H1 (cell line): ENCODE measurements at regions not wholly inside any gene's neighbourhood (a gene's known extent, or its start where the extent isn't known, plus 50 kb on each side); places are given as distances from the start of the nearest gene placed in this dataset.

Source experiments
- CTCF ChIA-PET: fragments of 300-600 bp; sonication (Branson Sonifier 250); formaldehyde crosslinking; loops from one replicate; lab custom pipeline; 2021; ENCODE audit not compliant: partially characterized antibody; lab: Charles Lee
- POLR2A ChIA-PET: fragments of 300-600 bp; sonication (Branson Sonifier 250); formaldehyde crosslinking; loops from one replicate; lab custom pipeline; 2021; ENCODE audit warnings: inconsistent platforms; ENCODE audit not compliant: partially characterized antibody; lab: Charles Lee
- DNase-seq, 2 experiments: peaks; one replicate each; pipeline versions ENCODE4 v3.0.0 to v3.0.0-alpha.2; 2010 to 2022; ENCODE audit warnings: low spot score in 2 of 2, low read depth in 1 of 2, mixed read lengths in 1 of 2
- FAIRE-seq: peaks from 2 replicates; lab custom pipeline; 2011; peaks lifted over from hg19 to GRCh38; lab: Jason Lieb, UNC
- H2AFZ ChIP-seq: 2 replicates; pipeline ENCODE4 v1.8.1; 2012; ENCODE audit warnings: low read length, inconsistent platforms
- H2AK5ac ChIP-seq: 2 replicates; pipeline ENCODE4 v1.6.1; 2013; ENCODE audit warnings: low read depth, low read length
- H2BK120ac ChIP-seq: replicated peaks from 2 replicates; pipeline ENCODE3; 2013; ENCODE audit warnings: low read depth, low read length, inconsistent platforms
- H2BK12ac ChIP-seq: 2 replicates; pipeline ENCODE4 v1.6.1; 2013; ENCODE audit warnings: low read depth, low read length
- H2BK15ac ChIP-seq: 2 replicates; pipeline ENCODE4 v1.6.1; 2013; ENCODE audit warnings: low read length
- H2BK20ac ChIP-seq: 2 replicates; pipeline ENCODE4 v1.6.1; 2013; ENCODE audit warnings: low read length
- H2BK5ac ChIP-seq: 2 replicates; pipeline ENCODE4 v1.6.1; 2013; ENCODE audit warnings: low read depth, low read length
- H3K14ac ChIP-seq: 2 replicates; pipeline ENCODE4 v1.6.1; 2013; ENCODE audit warnings: inconsistent platforms; ENCODE audit not compliant: insufficient read length
- H3K18ac ChIP-seq: 2 replicates; pipeline ENCODE4 v1.6.1; 2013; ENCODE audit warnings: low read length; ENCODE audit errors: extremely low read depth
- H3K23ac ChIP-seq: 2 replicates; pipeline ENCODE4 v1.6.1; 2013; ENCODE audit warnings: inconsistent platforms; ENCODE audit not compliant: insufficient read length
- H3K23me2 ChIP-seq: 2 replicates; pipeline ENCODE4 v1.6.1; 2013; ENCODE audit warnings: low read depth, low read length
- H3K27ac ChIP-seq: 2 replicates; pipeline ENCODE4 v1.6.1; 2011; ENCODE audit warnings: low read depth, low read length, inconsistent platforms
- H3K27me3 ChIP-seq, 4 experiments: replicated peaks in 1 of 4; 1 replicate in 1 of 4; 2 replicates in 3 of 4; pipeline versions ENCODE4 v1.6.1 to v1.8.1; 2011 to 2013; ENCODE audit warnings: low read length in 3 of 4, mild to moderate bottlenecking in 3 of 4, inconsistent platforms in 2 of 4, mixed read lengths in 2 of 4, moderate library complexity in 1 of 4; ENCODE audit not compliant: control insufficient read depth in 3 of 4, insufficient read depth in 3 of 4; ENCODE audit errors: extremely low read depth in 1 of 4
- H3K36me3 ChIP-seq, 4 experiments: 2 replicates each; pipeline versions ENCODE4 v1.6.1 to v1.8.1; 2011 to 2013; ENCODE audit warnings: mild to moderate bottlenecking in 4 of 4, low read length in 3 of 4, moderate library complexity in 2 of 4, control low read depth in 1 of 4, inconsistent platforms in 1 of 4; ENCODE audit not compliant: insufficient read depth in 4 of 4, control insufficient read depth in 2 of 4
- H3K4ac ChIP-seq: replicated peaks from 2 replicates; pipeline ENCODE3; 2013; ENCODE audit warnings: low read length, low read depth, mixed read lengths, inconsistent platforms; ENCODE audit not compliant: insufficient read length
- H3K4me1 ChIP-seq, 4 experiments: replicated peaks in 1 of 4; 1 replicate in 1 of 4; 2 replicates in 3 of 4; pipeline versions ENCODE4 v1.6.1 to v1.8.1; 2011 to 2013; ENCODE audit warnings: low read length in 3 of 4, inconsistent platforms in 2 of 4, mixed read lengths in 1 of 4; ENCODE audit not compliant: insufficient read depth in 4 of 4, control insufficient read depth in 3 of 4
- H3K4me2 ChIP-seq, 2 experiments: 2 replicates each; pipeline versions ENCODE4 v1.6.1 to v1.8.1; 2011 to 2013; ENCODE audit warnings: low read depth in 2 of 2, low read length in 2 of 2, control low read depth in 1 of 2, inconsistent platforms in 1 of 2, mild to moderate bottlenecking in 1 of 2; ENCODE audit not compliant: insufficient read depth in 1 of 2
- H3K4me3 ChIP-seq, 4 experiments: fragments of 200-600, 300-600 bp in 1 of 4; sonication (generic), shearing (Covaris generic), sonication (Bioruptor Twin) in 1 of 4; 2 replicates each; pipeline versions ENCODE4 v1.5.1 to v1.8.1; 2011 to 2016; ENCODE audit warnings: low read length in 4 of 4, low read depth in 3 of 4, control low read depth in 2 of 4, inconsistent platforms in 2 of 4, mild to moderate bottlenecking in 2 of 4, mixed read lengths in 1 of 4, moderate library complexity in 1 of 4; ENCODE audit not compliant: insufficient read depth in 2 of 4; ENCODE audit errors: extremely low read depth in 1 of 4
- H3K56ac ChIP-seq: replicated peaks from 2 replicates; pipeline ENCODE3; 2013; ENCODE audit warnings: low read depth, mild to moderate bottlenecking, mixed read lengths, low read length, inconsistent platforms; ENCODE audit not compliant: insufficient read length
- H3K79me1 ChIP-seq: 2 replicates; pipeline ENCODE4 v1.6.1; 2013; ENCODE audit warnings: low read depth, low read length, control low read depth
- H3K79me2 ChIP-seq, 2 experiments: 2 replicates each; pipeline versions ENCODE4 v1.6.1 to v1.8.1; 2012 to 2013; ENCODE audit warnings: low read length in 2 of 2, mild to moderate bottlenecking in 2 of 2, inconsistent platforms in 1 of 2; ENCODE audit not compliant: insufficient read depth in 2 of 2, control insufficient read depth in 1 of 2
- H3K9ac ChIP-seq, 4 experiments: replicated peaks in 1 of 4; 1 replicate in 1 of 4; 2 replicates in 3 of 4; pipeline versions ENCODE4 v1.6.1 to v1.8.1; 2011 to 2013; ENCODE audit warnings: low read depth in 3 of 4, low read length in 3 of 4, control low read depth in 2 of 4, mild to moderate bottlenecking in 2 of 4, moderate library complexity in 2 of 4, inconsistent platforms in 1 of 4; ENCODE audit errors: extremely low read depth in 1 of 4
- H3K9me3 ChIP-seq, 2 experiments: 2 replicates each; pipeline versions ENCODE4 v1.6.1 to v1.8.1; 2012 to 2013; ENCODE audit warnings: mild to moderate bottlenecking in 2 of 2, moderate library complexity in 2 of 2, control low read depth in 1 of 2, inconsistent platforms in 1 of 2, low read depth in 1 of 2, low read length in 1 of 2, mixed read lengths in 1 of 2; ENCODE audit not compliant: insufficient read depth in 2 of 2
- H4K20me1 ChIP-seq, 2 experiments: replicated peaks in 1 of 2; 2 replicates each; pipeline versions ENCODE3 to v1.8.1; 2011 to 2013; ENCODE audit warnings: inconsistent platforms in 2 of 2, low read length in 2 of 2, mild to moderate bottlenecking in 1 of 2; ENCODE audit not compliant: insufficient read depth in 2 of 2, control insufficient read depth in 1 of 2
- H4K5ac ChIP-seq: 2 replicates; pipeline ENCODE4 v1.6.1; 2013; ENCODE audit warnings: low read length, low read depth, mixed read lengths, inconsistent platforms; ENCODE audit not compliant: insufficient read length
- H4K8ac ChIP-seq: 2 replicates; pipeline ENCODE4 v1.8.0; 2013; ENCODE audit warnings: mild to moderate bottlenecking, moderate library complexity, low read length, inconsistent platforms; ENCODE audit not compliant: insufficient read depth; ENCODE audit errors: extremely low read depth
- H4K91ac ChIP-seq: replicated peaks from 2 replicates; pipeline ENCODE3; 2013; ENCODE audit warnings: low read length, mixed read lengths, inconsistent platforms; ENCODE audit not compliant: insufficient read length
- BRCA1 ChIP-seq: IDR thresholded peaks from 2 replicates; pipeline ENCODE4 v1.6.1; 2012; ENCODE audit warnings: low read depth, low read length, improper control_type of control experiment
- CBX8 ChIP-seq: fragments of 300-800, 300-1000 bp; sonication (generic); IDR thresholded peaks from 2 replicates; pipeline ENCODE4 v1.7.1; 2016; ENCODE audit warnings: low read depth, low read length, borderline replicate concordance
- CEBPB ChIP-seq: IDR thresholded peaks from 2 replicates; pipeline ENCODE4 v1.6.1; 2012; ENCODE audit warnings: low read depth, low read length
- SP2 ChIP-seq: IDR thresholded peaks from 2 replicates; pipeline ENCODE4 v1.6.1; 2012; ENCODE audit warnings: mild to moderate bottlenecking, low read length, inconsistent platforms
- SRF ChIP-seq: IDR thresholded peaks from 2 replicates; pipeline ENCODE4 v1.6.1; 2011; ENCODE audit warnings: mild to moderate bottlenecking, low read depth, low read length, moderate library complexity
- TAF1 ChIP-seq: IDR thresholded peaks from 2 replicates; pipeline ENCODE4 v1.6.1; 2011; ENCODE audit warnings: mild to moderate bottlenecking, low read depth, low read length
- TAF7 ChIP-seq: optimal IDR thresholded peaks from 2 replicates; pipeline ENCODE3; 2011; ENCODE audit warnings: low read depth, mild to moderate bottlenecking, inconsistent platforms, low read length, moderate library complexity, borderline replicate concordance
- WGBS, 2 experiments: shearing (Covaris generic) in 1 of 2; methylation state at CpG; one replicate each; pipeline versions ENCODE4 v1.1.6 to v1.1.7; 2013 to 2015; ENCODE audit warnings: low lambda C conversion rate in 2 of 2, mixed read lengths in 2 of 2, inconsistent platforms in 1 of 2, low coverage in 1 of 2, missing lambda C conversion rate in 1 of 2; ENCODE audit not compliant: insufficient replicate concordance in 2 of 2, insufficient coverage in 1 of 2, insufficient read length in 1 of 2; ENCODE audit errors: extremely low coverage in 1 of 2, missing lambda C conversion rate in 1 of 2; 5-methylcytosine and 5-hydroxymethylcytosine counted together

- ChIA-PET CTCF (interaction anchor here (1.1 to 1.8 kb wide), 2 partner anchors 68 to 182 kb away, joined by 3 to 4 read pairs; no protein-coding TSS in a partner anchor), POLR2A (no interaction called here)
- Histone ChIP-seq H3K14ac (no peak overlapping the region), H3K4ac (no peak overlapping the region), H4K20me1 (no peaks in the 10 kb centered on the region), H4K5ac (no peak overlapping the region), H2BK120ac (no peak overlapping the region), H3K4me1 (peaks cover 0 to 4% (median 4%) of the 10 kb centered on the region in 4 experiments; a peak in 4 of 7 replicates), H3K79me2 (no peaks in the 10 kb centered on the region), H3K4me3 (no peak overlapping the region), H2AFZ (no peak overlapping the region), H2BK5ac (no peak overlapping the region), H2AK5ac (no peak overlapping the region), H2BK15ac (peak overlapping the region; percentile 72; the same call in 1 of the 2 replicates), H3K27me3 (no peaks in the 10 kb centered on the region), H2BK20ac (no peak overlapping the region), H4K8ac (no peak overlapping the region), H3K9ac (no peak overlapping the region), H3K36me3 (no peaks in the 10 kb centered on the region), H3K79me1 (no peaks in the 10 kb centered on the region), H3K4me2 (no peak overlapping the region), H3K18ac (no peak overlapping the region), H3K27ac (no peak overlapping the region), H3K23me2 (no peaks in the 10 kb centered on the region), H3K56ac (no peak overlapping the region), H3K9me3 (no peaks in the 10 kb centered on the region), H2BK12ac (no peak overlapping the region), H4K91ac (no peak overlapping the region), H3K23ac (no peak overlapping the region)
- 92% methylated on average over 1 of the region's 1 CpG; no CpG with 5 or more reads in 1 of the 2 experiments for WGBS, 2 experiments
- DNase-seq (no peak), FAIRE-seq (no peak)
- TF ChIP-seq TAF7 (no peak), TAF1 (no peak), SRF (no peak), CEBPB (no peak), SP2 (no peak), BRCA1 (no peak), CBX8 (no peak)
Observed at GRCh38 chr14:34030864-34031263, 80.0 kb upstream of the EGLN3 start.
